HS-27A (cell line): ENCODE measurements at regions not wholly inside any gene's neighbourhood (a gene's known extent, or its start where the extent isn't known, plus 50 kb on each side); places are given as distances from the start of the nearest gene placed in this dataset.
"Not testable (repeated sequence)": the region's sequence is repeated elsewhere in the genome, so short reads cannot be mapped to it uniquely, and the experiment has no call there.

Source experiments
- DNase-seq: peaks from one replicate; pipeline ENCODE4 v3.0.0-alpha.2; 2012; ENCODE audit warnings: low read depth, missing footprints

DNA sequence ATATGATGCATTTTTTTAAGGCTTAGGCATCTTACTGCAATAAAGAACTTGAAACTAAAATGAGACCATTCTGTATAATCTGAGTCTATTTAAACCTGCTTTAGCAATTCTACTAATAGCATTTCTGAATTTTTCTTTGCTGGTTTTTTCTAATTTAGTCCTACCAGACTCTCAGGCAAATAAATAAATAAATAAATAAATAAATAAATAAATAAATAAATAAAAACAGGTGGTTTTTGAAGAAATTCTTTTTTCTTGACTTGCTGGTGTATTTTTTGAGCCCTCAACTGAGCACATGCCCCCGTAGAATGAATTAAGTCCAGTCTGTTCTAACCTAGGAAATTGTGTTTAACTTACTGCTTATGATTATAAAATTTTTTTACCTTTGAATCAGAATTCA lies 134.7 kb upstream of the FOXP2 start:
- no peak for DNase-seq

DNA sequence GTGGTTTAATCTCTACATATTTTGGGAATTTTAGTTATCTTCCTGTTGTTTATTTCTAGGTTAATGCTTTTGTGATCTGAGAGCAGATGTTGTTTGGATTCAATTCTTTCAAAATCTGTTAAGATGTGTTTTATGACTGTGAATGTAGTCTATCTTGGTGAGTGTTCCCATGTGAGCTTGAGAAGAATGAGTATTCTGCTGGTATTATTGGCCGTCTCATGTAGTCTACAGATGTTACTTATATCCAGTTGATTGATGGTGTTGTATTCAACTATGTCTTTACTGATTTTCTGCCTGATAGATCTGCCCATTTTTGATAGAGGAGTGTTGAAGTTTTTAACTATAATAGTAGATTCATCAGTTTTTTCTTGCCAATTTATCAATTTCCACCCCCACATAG lies 141.4 kb upstream of the FOXP2 start:
- DNase-seq, result no peak

DNA sequence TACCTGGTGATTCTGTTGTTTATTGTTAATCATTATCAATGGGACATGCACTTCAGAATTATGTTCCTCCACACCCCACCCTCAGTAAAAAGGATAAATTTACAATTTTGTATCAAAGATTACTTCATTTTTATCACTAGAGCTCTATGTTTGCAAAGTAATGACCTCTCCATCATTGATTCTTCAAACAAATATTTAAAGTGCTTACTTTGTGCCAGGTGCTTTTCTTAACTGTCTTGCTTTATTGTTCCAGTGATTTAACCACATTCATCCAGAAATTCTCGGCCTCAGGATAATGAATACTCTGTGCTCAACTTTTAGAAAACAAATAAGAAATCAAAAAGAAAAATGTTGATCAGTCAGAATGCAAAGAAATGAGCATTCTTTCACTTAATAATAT lies 144.9 kb upstream of the FOXP2 start:
- DNase-seq, result no peak

DNA sequence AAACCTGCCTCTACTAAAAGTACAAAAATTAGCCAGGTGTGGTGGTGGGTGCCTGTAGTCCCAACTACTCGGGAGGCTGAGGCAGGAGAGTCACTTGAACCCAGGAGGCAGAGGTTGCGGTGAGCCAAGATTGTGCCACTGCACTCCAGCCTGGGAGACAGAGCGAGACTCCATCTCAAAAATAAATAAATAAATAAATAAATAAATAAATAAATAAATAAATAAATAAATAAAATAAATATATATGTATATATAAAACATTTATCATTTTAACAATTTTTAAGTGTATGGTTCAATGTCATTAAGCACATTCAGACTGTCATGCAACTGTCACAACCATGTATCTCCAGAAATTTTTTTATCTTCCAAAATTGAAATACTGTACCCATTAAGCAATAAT lies 147.1 kb upstream of the FOXP2 start:
- not testable (repeated sequence) for DNase-seq

DNA sequence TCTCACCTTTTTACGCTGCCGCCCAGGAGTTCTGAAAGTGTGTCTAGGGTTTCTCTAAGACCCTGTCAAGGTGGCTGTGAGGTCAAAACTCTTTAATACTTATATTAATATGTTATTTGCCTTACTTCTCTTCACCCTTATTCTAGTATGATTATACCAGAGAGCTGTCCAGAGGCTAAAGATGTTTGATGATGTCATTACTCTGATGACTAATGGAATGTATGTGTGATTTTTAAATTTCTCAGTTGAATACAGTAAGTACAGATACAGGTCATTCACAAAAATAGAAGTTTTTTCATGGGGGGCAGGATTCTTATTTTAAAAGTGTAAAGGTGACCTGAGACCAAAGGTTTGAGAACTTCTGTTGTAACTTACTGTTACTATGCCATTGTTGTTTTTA lies 150.6 kb upstream of the FOXP2 start:
- no peak for DNase-seq

DNA sequence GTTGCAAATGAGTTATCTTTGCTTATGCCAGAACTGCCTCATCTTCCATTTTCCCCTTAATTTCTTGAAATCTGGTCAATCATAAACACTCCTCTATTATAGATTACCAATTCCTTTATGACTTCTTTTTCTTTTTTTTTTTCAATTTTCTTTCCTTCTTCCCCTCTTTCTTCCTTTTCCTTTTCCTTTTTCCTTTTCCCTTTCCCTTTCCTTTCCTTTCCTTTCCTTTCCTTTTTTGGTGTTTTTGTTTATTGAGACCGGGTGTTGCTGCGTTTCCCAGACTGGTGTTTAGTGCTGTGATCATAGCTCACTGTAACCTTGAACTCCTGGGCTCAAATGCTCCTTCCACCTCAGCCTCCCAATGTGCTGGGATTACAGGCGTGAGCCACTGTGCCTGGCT lies 151.4 kb upstream of the FOXP2 start:
- DNase-seq, result no peak

DNA sequence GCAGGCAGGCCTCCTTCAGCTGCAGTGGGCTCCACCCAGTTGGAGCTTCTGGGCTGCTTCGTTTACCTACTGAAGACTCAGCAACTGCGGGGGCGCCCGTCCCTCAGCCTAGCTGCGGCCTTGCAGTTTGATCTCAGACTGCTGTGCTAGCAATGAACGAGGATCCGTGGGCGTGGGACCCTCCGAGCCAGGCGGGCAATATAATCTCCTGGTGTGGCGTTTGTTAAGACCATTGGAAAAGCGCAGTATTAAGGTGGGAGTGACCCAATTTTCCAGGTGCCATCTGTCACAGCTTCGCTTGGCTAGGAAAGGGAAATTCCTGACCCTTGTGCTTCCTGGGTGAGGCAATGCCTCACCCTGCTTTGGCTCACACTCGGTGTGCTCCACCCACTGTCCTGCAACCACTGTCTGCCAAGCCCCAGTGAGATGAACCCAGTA lies 159.2 kb upstream of the FOXP2 start:
- DNase-seq, result no peak

DNA sequence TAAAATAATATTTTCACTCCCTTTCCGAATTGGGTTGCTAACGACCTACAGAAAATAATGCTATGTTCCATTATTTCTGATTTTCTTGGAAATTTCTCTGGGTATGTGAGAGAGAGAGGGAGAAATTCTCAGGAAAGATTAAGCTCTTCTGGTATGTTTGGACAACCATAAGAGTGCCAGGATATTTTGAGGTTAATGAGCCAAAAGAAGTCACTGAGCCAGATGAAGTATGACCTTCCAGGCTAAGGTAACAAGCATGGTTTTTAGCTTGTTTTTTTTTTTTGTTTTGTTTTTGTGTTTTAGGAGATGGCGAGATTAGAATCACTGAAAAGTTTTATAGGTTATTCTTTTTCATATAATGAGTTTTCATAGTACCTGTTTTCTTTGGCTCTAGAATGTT lies 171.0 kb upstream of the FOXP2 start:
- DNase-seq, result no peak

DNA sequence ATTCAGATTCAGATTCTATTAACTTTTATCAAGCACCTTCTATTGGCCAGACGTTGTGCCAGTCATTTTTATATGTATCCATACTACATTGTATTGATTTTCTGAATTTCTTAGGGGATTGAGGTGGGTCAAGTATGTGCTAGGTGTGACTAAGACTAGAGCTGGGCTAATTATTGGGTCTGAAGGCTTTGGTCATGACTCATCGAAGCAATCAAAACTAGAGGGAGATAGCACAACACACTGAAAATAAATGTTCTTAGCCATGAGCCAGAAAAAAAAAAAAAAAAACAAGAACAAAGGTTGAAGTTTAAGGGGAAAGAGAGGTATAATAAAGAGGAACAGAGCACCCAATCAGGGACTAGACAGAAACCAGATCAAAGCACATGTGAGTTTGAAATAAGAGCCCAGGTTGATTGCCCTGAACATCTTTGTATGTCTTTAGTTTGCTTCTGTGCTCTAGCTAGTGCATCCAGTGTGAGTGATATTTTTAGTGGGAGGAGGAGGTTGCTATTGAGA lies 171.6 kb upstream of the FOXP2 start:
- peak; percentile 49 for DNase-seq

DNA sequence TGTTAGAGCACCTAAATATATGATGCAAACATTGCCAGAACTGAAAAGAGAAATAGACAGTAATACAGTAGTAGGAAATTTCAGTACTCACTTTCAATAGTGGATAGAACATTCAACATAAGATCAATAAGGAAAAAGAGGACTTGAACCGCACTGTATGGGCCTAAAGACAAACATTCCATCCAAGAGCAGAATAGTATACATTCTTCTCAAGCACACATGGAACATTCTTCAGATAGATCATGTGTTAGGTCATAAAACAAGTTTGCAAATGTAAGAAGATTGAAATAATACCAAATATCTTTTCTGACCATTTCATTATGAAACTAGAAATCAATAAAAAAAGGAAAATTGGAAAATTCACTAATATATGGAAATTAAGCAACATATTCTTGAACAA lies 185.4 kb upstream of the FOXP2 start:
- no peak for DNase-seq

DNA sequence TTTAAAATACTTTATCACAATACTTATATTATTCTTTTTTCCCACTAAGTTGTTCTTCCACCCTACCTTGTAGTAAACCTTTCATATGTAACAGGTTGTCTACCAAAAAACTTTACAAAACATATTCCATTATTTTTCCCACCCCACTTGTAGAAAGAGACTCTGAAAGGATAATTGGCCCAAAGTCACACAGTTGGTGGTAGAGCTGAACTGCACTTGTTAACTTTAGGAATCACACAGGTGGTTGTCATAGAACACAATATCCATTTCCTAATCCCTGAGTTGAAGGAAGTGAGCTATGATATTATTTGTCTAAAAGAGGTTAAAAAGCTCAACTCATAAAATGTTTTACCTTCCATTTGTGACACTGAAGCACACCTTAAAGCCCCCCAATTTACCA lies 188.8 kb upstream of the FOXP2 start:
- no peak for DNase-seq

DNA sequence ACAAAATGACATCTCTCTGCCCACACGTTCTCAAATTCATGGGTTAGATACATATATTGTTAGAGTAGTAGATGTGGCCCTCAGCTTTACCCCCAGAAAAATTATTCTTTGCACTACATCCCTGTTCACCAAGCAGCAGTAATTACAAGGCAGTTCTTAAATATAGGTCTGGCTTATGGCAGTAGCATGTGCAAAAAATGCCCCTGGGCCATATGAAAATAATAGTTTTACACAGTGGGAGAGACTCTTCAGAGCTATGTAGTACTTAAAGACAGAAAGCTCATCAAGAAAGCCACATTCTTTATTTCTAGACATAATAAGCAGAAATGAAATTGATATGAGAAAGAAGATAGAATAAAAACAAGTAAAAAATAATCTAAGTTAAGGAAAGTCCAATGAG lies 196.3 kb upstream of the FOXP2 start:
- DNase-seq, result no peak

DNA sequence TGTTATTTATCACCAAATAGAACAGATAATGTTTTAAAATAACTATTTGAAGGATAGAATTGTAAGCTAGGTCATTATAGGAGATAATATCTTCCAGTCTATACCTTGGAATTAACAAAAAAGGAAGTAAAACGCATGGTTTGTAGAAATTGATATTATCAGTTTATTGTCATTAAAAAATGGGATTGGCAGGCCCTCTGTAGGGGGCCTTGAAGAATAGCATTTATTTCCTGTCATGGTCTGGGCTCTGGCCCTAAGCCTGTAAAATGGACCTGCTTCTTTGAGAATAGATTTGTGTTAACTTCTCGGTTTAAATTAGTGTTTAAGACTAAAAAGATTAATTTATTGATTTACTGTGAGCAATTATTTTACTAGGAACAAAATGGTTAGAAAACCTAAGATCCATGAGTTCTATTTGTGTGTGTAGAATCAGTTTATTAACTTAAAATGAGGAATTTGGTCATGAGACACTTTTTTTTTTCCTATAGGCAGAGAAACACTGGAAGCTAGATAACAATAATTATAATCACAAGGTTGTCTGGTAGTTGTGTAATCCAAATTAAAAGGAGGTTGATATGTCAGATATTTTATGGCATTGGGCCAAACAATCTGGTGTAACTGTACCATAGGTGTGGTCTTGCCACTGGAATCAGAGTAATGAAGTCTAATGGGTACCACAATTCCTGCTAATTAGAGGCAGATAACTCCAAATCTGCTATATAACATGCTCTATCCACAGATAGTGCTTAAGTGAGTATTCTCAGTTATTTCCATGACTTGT lies 197.4 kb upstream of the FOXP2 start:
- DNase-seq, result no peak

DNA sequence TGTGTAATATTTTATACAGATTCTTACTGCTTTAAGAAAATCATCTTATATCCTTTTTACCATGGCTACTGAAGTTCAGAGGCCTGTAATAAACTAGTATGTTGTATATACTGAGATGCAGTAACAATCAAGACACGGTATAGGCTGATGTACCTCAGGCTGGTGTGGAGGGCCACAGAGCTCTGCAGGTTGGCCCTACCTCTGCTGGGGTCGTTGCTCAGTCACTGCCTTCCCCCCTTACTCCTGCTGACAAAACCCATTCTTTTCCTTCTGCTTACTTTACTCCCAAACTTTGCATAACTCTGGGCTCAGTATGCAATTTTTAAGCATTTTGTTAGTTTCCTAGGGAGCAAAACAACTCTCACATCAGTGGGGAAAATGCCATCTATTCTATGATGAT lies 200.1 kb upstream of the FOXP2 start:
- DNase-seq, result no peak

DNA sequence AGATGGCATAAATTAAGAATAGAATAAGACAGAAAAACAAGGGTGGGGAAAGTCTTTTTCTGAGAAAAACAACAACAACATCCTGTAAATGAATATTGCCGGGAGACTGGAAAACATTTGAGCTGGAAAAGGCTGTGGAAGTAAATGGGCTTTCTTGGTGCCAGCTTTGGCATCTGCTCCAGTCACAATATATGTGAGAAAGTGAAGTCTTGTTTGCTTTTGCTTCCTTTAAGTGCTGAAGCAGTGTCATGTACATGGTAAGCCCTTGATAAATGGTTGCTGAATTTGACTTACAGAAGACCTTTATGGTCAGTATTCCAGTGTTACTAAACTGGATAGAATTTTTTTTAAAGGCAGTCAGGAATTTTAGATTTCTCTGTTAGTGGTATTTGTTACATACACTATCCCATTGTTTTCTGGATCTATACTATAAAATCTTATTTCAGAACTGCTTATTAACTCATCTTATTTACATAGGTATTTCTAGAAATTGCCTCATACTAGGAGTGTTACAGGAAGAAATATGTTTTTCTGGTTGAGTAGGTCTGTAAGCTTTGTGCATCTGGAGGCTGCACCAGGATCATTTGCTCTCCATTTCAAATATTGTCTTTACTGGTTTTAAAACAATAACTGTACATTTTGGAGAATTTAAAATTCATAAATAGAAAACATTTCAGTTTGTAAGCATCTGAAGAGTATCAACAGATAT lies 201.7 kb upstream of the FOXP2 start:
- DNase-seq, result no peak

DNA sequence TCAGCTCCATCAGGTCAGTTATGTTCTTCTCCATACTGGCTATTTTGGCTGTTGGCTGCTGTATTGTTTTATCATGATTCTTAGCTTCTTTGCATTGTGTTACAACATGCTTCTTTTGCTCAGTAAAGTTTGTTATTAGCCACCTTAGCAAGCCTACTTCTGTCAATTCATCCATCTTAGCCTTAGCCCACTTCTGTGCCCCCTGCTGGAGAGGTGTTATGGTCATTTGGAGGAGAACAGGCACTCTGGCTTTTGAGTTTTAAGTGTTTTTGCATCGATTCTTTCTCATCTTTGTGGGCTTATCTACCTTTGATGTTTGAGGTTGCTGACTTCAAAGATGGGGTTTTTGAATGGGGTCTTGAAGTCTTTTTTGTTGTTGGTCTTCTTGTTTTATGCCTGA lies 204.6 kb upstream of the FOXP2 start:
- no peak for DNase-seq

DNA sequence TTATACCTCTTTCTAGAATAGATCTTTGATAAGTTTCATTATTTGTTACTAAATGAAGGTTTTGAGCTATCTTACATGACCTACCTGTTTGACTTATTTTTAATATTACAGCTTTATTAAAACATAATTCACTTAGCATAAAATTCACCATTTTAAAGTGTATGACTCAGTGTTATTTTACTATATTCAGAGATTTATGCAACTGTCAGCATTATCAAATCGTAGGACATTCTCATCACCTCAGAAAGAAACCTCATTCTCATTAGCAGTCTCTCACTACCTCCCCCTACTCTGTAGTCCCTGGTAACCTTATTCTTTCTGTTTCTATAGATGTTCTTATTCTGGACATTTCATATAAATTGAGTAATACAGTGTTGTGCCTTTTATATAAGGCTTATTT lies 207.9 kb upstream of the FOXP2 start:
- DNase-seq, result no peak

DNA sequence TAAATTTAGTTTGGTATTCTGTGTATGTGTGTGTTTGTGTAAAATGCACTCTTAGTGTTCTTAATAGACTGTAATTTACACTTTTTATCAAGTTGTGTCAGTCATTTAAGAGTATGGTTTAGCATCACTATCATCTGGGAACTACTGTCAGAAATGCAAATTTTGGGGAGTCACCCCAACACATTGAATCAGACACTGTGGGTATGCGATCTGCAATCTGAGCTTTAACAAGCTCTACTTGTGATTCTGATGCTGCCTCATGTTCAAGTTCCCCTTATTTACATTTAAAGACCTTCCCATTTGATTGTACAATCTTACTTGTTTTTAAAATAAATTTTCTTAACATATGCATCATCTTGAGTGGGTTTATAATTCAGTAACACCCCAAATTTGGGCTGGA lies 218.1 kb upstream of the FOXP2 start:
- DNase-seq, result no peak

DNA sequence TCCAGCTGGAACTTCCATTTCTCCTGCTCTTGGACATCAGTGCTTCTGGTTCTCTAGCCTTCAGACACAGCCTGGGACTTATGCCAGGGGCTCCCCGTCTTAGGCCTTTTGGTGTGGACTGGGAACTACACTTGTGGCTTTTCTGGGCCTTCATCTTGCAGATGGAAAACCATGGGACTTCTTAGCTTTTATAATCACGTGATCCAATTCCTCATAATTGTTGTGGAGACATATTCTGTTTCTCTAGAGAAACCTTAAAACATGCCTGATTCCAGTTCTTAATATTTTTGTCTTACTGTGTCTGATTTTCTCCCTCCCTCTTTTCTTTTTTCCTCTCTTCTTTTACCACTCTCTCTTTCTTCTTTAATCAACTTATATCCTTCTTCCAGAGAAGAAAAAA lies 224.2 kb upstream of the FOXP2 start:
- DNase-seq, result no peak

DNA sequence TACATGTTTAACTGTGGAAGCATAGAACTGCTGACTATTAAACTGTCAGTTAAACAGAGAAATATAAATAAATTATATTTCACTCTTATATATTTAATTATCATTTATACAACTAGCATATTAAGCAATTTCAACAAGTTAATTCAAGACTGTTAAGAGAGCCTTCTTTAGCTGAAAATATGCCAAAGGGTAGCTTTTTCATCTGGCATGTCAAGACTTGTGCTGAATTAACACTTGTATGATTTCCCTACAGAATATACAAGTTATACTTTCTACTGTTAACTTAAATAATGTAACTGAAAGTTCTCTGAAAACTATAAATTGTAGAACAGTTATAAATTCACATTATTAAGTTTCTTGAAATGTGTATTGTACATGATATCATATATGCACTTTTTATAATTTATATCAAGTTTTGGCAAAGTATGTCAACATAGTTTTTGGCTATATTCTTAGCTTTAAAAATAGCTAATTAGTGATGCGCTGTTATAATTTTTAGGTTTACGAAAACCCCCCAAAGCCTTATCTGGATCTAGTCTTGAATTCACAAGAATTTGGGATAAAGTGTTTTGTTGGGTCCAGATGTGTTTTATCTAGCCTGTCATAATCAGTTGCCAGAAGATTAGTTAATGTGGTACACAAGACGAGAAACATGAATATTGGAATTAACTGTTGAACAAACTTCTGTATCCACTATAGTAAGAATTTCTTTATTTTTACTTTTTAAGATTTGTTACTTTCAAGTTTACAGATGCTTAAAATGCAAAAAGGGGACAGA lies 231.1 kb upstream of the FOXP2 start:
- no peak for DNase-seq

DNA sequence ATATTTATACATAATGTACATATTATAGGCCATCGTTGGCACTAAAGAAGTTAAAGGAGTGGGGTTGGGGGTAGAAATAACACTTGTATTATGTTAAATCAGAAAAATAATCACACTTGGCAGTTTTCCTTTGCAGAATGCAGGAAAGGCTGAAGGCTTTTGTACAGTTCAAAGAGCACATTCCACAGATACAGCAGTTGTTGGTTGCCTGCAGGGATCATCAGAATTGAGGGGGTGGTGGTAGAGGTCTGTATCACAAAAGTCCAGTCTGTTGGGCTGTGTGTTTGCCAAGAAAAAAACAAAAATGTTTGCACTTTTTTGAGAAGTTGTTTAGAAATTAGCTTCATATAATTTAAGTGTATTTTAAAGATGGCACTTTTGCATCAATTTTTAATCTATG lies 231.8 kb upstream of the FOXP2 start:
- no peak for DNase-seq

DNA sequence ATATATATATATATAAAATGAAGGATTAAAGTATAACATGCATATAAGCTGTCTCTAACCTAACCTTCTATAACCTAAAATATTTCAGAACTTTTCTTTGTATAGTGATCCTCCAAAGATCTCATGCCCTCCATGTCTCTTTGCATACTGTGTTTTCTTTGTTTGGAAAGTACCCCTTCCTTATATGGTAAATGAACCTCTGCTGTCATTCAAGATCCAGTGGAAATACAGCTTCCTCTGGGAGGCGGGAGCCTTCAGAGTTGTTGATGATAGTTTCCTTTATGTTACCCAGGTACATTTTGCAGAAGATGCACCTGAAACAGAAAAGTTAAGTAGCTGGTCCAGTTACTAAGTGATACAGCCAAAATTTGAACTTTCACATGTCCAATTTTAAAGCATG lies 233.3 kb upstream of the FOXP2 start:
- DNase-seq, result no peak
